K562 (cell line): ENCODE measurements at regions not wholly inside any gene's neighbourhood (a gene's known extent, or its start where the extent isn't known, plus 50 kb on each side); places are given as distances from the start of the nearest gene placed in this dataset.

Experiments
- ATAC-seq: fragments of 200-7000 bp; cut with Tn5 transposase; 3 replicates; pipeline ENCODE4 v1.9.1; 2020; ENCODE audit warnings: moderate library complexity
- BruUV-seq: library from RNA; stranded (reverse); fragments of 400-500 nt; replicated peaks from 2 replicates; lab custom pipeline; 2021; lab: Mats Ljungman, UMichigan
- CTCF ChIA-PET: fragments of 300-600 bp; formaldehyde crosslinking; extraction: SDS; loops from one replicate; lab custom pipeline; 2021; ENCODE audit warnings: low intra/inter-chr PET ratio; lab: Yijun Ruan, JAX
- POLR2A ChIA-PET: fragments of 300-600, 350-650 bp; sonication (Branson Sonifier 250); formaldehyde crosslinking; extraction: SDS; loops from one replicate; lab custom pipeline; 2021; ENCODE audit warnings: antibody characterized with exemption, inconsistent platforms; lab: Yijun Ruan, JAX
- DNase-seq, 4 experiments: peaks; one replicate each; pipeline versions ENCODE4 v3.0.0 to v3.0.0-alpha.2; 2011 to 2018; ENCODE audit warnings: low spot score in 3 of 4, mixed read lengths in 3 of 4; ENCODE audit errors: extremely low read depth in 1 of 4
- FAIRE-seq: peaks from 2 replicates; lab custom pipeline; 2011; peaks lifted over from hg19 to GRCh38; lab: Jason Lieb, UNC
- H2AFZ ChIP-seq: 2 replicates; pipeline ENCODE4 v1.6.0; 2011; ENCODE audit warnings: low read depth, low read length, control low read depth, inconsistent platforms
- H3K27ac ChIP-seq: fragments of 200-600 bp; 3 replicates; pipeline ENCODE4 v1.8.0; 2011; ENCODE audit warnings: low read depth, mild to moderate bottlenecking, control low read depth, inconsistent platforms, low read length, moderate library complexity, mixed read lengths; ENCODE audit errors: extremely low read depth
- H3K27me3 ChIP-seq, 2 experiments: fragments of 300-600 bp in 1 of 2; 2 replicates in 1 of 2; 3 replicates in 1 of 2; pipeline versions ENCODE4 v1.6.0 to v1.8.0; 2011; ENCODE audit warnings: inconsistent platforms in 2 of 2, low read length in 2 of 2, mild to moderate bottlenecking in 1 of 2, mixed read lengths in 1 of 2, moderate library complexity in 1 of 2; ENCODE audit not compliant: control insufficient read depth in 2 of 2, insufficient read depth in 2 of 2
- H3K36me3 ChIP-seq: fragments of 300-600 bp; 3 replicates; pipeline ENCODE4 v1.8.0; 2011; ENCODE audit warnings: mild to moderate bottlenecking, low read length, inconsistent platforms; ENCODE audit not compliant: control insufficient read depth, insufficient read depth
- H3K4me1 ChIP-seq, 2 experiments: fragments of 200-600 bp in 1 of 2; replicated peaks in 1 of 2; 2 replicates in 1 of 2; 3 replicates in 1 of 2; pipeline versions ENCODE4 v1.5.1 to v1.8.0; 2011; ENCODE audit warnings: inconsistent platforms in 2 of 2, low read length in 2 of 2, mild to moderate bottlenecking in 1 of 2, mixed read lengths in 1 of 2, moderate library complexity in 1 of 2; ENCODE audit not compliant: control insufficient read depth in 2 of 2, insufficient read depth in 2 of 2
- H3K4me2 ChIP-seq: 2 replicates; pipeline ENCODE4 v1.6.1; 2011; ENCODE audit warnings: low read length, control low read depth, inconsistent platforms, mixed read lengths; ENCODE audit not compliant: insufficient read depth
- H3K4me3 ChIP-seq: fragments of 200-600 bp; sonication (generic), shearing (Covaris generic); 2 replicates; pipeline ENCODE4 v1.5.1; 2016; ENCODE audit warnings: control low read depth, inconsistent platforms
- H3K79me2 ChIP-seq: fragments of 200-600 bp; 3 replicates; pipeline ENCODE4 v1.8.0; 2011; ENCODE audit warnings: low read length, inconsistent platforms; ENCODE audit not compliant: control insufficient read depth, insufficient read depth
- H3K9ac ChIP-seq, 2 experiments: 2 replicates each; pipeline versions ENCODE4 v1.6.0 to v1.6.1; 2011; ENCODE audit warnings: low read depth in 2 of 2, low read length in 2 of 2, control low read depth in 1 of 2, inconsistent platforms in 1 of 2, mild to moderate bottlenecking in 1 of 2, mixed read lengths in 1 of 2; ENCODE audit not compliant: insufficient read depth in 1 of 2
- H3K9me1 ChIP-seq: one replicate; pipeline ENCODE4 v1.6.0; 2011; ENCODE audit warnings: inconsistent platforms, mild to moderate bottlenecking, low read length, moderate library complexity; ENCODE audit not compliant: control insufficient read depth, insufficient read depth
- H3K9me3 ChIP-seq: replicated peaks from 2 replicates; pipeline ENCODE4 v1.5.1; 2011; ENCODE audit warnings: low read depth, low read length, inconsistent platforms; ENCODE audit not compliant: control insufficient read depth, insufficient read depth
- H4K20me1 ChIP-seq: replicated peaks from 2 replicates; pipeline ENCODE4 v1.6.1; 2011; ENCODE audit warnings: low read length, inconsistent platforms, mixed read lengths; ENCODE audit not compliant: control insufficient read depth, insufficient read depth
- CGGBP1 ChIP-seq: fragments of 250-450 bp; sonication (Bioruptor Pico); IDR thresholded peaks from 2 replicates; pipeline ENCODE4 v1.9.0; 2021; ENCODE audit warnings: mild to moderate bottlenecking
- DIDO1 ChIP-seq: fragments of 450-650 bp; IDR thresholded peaks from 2 replicates; pipeline ENCODE4 v1.6.1; 2016; ENCODE audit warnings: low read depth, missing biosample characterization, missing genetic modification characterization
- DNMT1 ChIP-seq: fragments of 450-650 bp; IDR thresholded peaks from 2 replicates; pipeline ENCODE4 v1.6.1; 2016; ENCODE audit warnings: antibody characterized with exemption, mild to moderate bottlenecking
- IRF2 ChIP-seq: sonication (generic); formaldehyde crosslinking; IDR thresholded peaks from 2 replicates; pipeline ENCODE4 v1.8.1; 2022; ENCODE audit warnings: mild to moderate bottlenecking, missing genetic modification reagents
- JUND ChIP-seq, 2 experiments: IDR thresholded peaks; 2 replicates in 1 of 2; 3 replicates in 1 of 2; pipeline ENCODE4 v1.6.1; 2011; ENCODE audit warnings: borderline replicate concordance in 2 of 2, low read depth in 2 of 2, low read length in 2 of 2, improper control_type of control experiment in 1 of 2, missing biosample characterization in 1 of 2, missing genetic modification characterization in 1 of 2, missing genetic modification reagents in 1 of 2
- L3MBTL2 ChIP-seq: fragments of 450-650 bp; IDR thresholded peaks from 2 replicates; pipeline ENCODE4 v1.6.1; 2016; ENCODE audit warnings: mild to moderate bottlenecking, moderate library complexity
- MYBL2 ChIP-seq, 2 experiments: fragments of 450-650 bp in 1 of 2; sonication (generic) in 1 of 2; formaldehyde crosslinking in 1 of 2; IDR thresholded peaks; 2 replicates each; pipeline versions ENCODE4 v1.6.1 to v1.8.1; 2017 to 2022; ENCODE audit warnings: borderline replicate concordance in 1 of 2, inconsistent platforms in 1 of 2, low read depth in 1 of 2, mild to moderate bottlenecking in 1 of 2, missing genetic modification reagents in 1 of 2, moderate library complexity in 1 of 2
- NFRKB ChIP-seq: fragments of 450-650 bp; IDR thresholded peaks from 2 replicates; pipeline ENCODE4 v1.6.1; 2016; ENCODE audit warnings: low read depth
- NFXL1 ChIP-seq: fragments of 450-650 bp; formaldehyde crosslinking; IDR thresholded peaks from 2 replicates; pipeline ENCODE4 v1.4.0; 2021; ENCODE audit warnings: mild to moderate bottlenecking
- POLR2AphosphoS2 ChIP-seq: IDR thresholded peaks from 2 replicates; pipeline ENCODE4 v1.6.1; 2012; ENCODE audit warnings: low read length, improper control_type of control experiment
- POLR2B ChIP-seq: fragments of 450-650 bp; IDR thresholded peaks from 2 replicates; pipeline ENCODE4 v1.6.1; 2018; ENCODE audit warnings: low read depth; ENCODE audit not compliant: partially characterized antibody
- PTBP1 ChIP-seq: fragments of 200-400 bp; formaldehyde crosslinking; IDR thresholded peaks from 2 replicates; pipeline ENCODE4 v1.6.1; 2017; ENCODE audit warnings: low read depth, low read length
- RCOR1 ChIP-seq, 2 experiments: IDR thresholded peaks; 2 replicates each; pipeline ENCODE4 v1.6.1; 2012; ENCODE audit warnings: low read depth in 2 of 2, low read length in 2 of 2, borderline replicate concordance in 1 of 2, improper control_type of control experiment in 1 of 2
- TAF15 ChIP-seq: fragments of 200-400 bp; formaldehyde crosslinking; IDR thresholded peaks from 2 replicates; pipeline ENCODE4 v1.6.1; 2017; ENCODE audit warnings: mild to moderate bottlenecking, low read depth, low read length, moderate library complexity
- WGBS: fragments of 100-300 bp; shearing (Covaris generic); methylation state at CpG from one replicate; pipeline ENCODE4 v1.1.6; 2016; ENCODE audit warnings: low coverage, mixed read lengths; ENCODE audit not compliant: insufficient coverage; ENCODE audit errors: missing lambda C conversion rate; 5-methylcytosine and 5-hydroxymethylcytosine counted together
- in situ Hi-C: fragments of 300-500 bp; cut with MboI; formaldehyde crosslinking; loops from 4 replicates; pipeline ENCODE4 v1.15.0; 2018; ENCODE audit warnings: inconsistent platforms, mixed read lengths
- intact Hi-C: fragments of 100-400 bp; cut with micrococcal nuclease; formaldehyde crosslinking; loops from 2 replicates; pipeline ENCODE4 v1.14.2; 2022
- TF ChIP-seq, protein P1 (sequence below): fragments of 450-650 bp; IDR thresholded peaks from 2 replicates; pipeline ENCODE4 v1.6.1; 2016
- TF ChIP-seq, protein P2 (sequence below): sonication (generic); formaldehyde crosslinking; IDR thresholded peaks from 2 replicates; pipeline ENCODE4 v1.5.0; 2020; ENCODE audit warnings: missing genetic modification reagents
- TF ChIP-seq, protein P3 (sequence below): sonication (generic); formaldehyde crosslinking; IDR thresholded peaks from 2 replicates; pipeline ENCODE4 v1.8.1; 2023; ENCODE audit warnings: mild to moderate bottlenecking, missing genetic modification reagents

GRCh38 chr13:28607187-28607955 lies 51.6 kb upstream of the POMP start:
- no peaks in the 10 kb centered on the region for H3K79me2 ChIP-seq
- no peak overlapping the region for H3K27ac ChIP-seq
- H3K36me3 ChIP-seq: no peaks in the 10 kb centered on the region
- in situ Hi-C loops: no loop called here
- H3K27me3 ChIP-seq: no peaks in the 10 kb centered on the region
- H3K9me1 ChIP-seq: no peaks in the 10 kb centered on the region
- CTCF ChIA-PET: no interaction called here
- BruUV-seq: no TSS peak
- intact Hi-C loops: no loop called here
- no peak overlapping the region for H3K4me3 ChIP-seq
- POLR2A ChIA-PET: no interaction called here
- WGBS: 33% methylated on average over 6 of the region's 8 CpGs
- no peaks in the 10 kb centered on the region for H3K9me3 ChIP-seq
- no peak overlapping the region for H3K4me2 ChIP-seq
- FAIRE-seq (no peak), DNase-seq (no peak), ATAC-seq (no peak)
- H3K9ac ChIP-seq: no peak overlapping the region
- H2AFZ ChIP-seq: no peak overlapping the region
- H4K20me1 ChIP-seq: no peaks in the 10 kb centered on the region
- H3K4me1 ChIP-seq: peaks cover 0 to 22% of the 10 kb centered on the region in 2 experiments; a peak in 2 of 5 replicates
- TF ChIP-seq MYBL2 (IDR thresholded peaks at IDR 0.05; ENCODE audit: low read depth) (no peak), MYBL2 (CRISPR knock-in tag; IDR thresholded peaks at IDR 0.05; ENCODE audit: borderline replicate concordance) (no peak), IRF2 (CRISPR knock-in tag) (no peak), JUND (IDR thresholded peaks at IDR 0.05; ENCODE audit: borderline replicate concordance, low read depth, low read length) (no peak), JUND (tag; IDR thresholded peaks at IDR 0.05; ENCODE audit: borderline replicate concordance, low read depth, low read length) (no peak), NFXL1 (CRISPR knock-in tag) (no peak), PTBP1 (no peak), L3MBTL2 (no peak), DIDO1 (tag) (no peak), POLR2B (no peak), DNMT1 (no peak), RCOR1 (IDR thresholded peaks at IDR 0.05; ENCODE audit: borderline replicate concordance in 1 of 2, low read depth in 2 of 2, low read length in 2 of 2) (no peak), POLR2AphosphoS2 (no peak), NFRKB (no peak), CGGBP1 (CRISPR knock-in tag) (no peak), TAF15 (no peak)
- TF ChIP-seq, protein P1, sequence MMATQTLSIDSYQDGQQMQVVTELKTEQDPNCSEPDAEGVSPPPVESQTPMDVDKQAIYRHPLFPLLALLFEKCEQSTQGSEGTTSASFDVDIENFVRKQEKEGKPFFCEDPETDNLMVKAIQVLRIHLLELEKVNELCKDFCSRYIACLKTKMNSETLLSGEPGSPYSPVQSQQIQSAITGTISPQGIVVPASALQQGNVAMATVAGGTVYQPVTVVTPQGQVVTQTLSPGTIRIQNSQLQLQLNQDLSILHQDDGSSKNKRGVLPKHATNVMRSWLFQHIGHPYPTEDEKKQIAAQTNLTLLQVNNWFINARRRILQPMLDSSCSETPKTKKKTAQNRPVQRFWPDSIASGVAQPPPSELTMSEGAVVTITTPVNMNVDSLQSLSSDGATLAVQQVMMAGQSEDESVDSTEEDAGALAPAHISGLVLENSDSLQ: no peak
- TF ChIP-seq, protein P2, sequence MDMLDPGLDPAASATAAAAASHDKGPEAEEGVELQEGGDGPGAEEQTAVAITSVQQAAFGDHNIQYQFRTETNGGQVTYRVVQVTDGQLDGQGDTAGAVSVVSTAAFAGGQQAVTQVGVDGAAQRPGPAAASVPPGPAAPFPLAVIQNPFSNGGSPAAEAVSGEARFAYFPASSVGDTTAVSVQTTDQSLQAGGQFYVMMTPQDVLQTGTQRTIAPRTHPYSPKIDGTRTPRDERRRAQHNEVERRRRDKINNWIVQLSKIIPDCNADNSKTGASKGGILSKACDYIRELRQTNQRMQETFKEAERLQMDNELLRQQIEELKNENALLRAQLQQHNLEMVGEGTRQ (CRISPR knock-in tag): no peak
- TF ChIP-seq, protein P3, sequence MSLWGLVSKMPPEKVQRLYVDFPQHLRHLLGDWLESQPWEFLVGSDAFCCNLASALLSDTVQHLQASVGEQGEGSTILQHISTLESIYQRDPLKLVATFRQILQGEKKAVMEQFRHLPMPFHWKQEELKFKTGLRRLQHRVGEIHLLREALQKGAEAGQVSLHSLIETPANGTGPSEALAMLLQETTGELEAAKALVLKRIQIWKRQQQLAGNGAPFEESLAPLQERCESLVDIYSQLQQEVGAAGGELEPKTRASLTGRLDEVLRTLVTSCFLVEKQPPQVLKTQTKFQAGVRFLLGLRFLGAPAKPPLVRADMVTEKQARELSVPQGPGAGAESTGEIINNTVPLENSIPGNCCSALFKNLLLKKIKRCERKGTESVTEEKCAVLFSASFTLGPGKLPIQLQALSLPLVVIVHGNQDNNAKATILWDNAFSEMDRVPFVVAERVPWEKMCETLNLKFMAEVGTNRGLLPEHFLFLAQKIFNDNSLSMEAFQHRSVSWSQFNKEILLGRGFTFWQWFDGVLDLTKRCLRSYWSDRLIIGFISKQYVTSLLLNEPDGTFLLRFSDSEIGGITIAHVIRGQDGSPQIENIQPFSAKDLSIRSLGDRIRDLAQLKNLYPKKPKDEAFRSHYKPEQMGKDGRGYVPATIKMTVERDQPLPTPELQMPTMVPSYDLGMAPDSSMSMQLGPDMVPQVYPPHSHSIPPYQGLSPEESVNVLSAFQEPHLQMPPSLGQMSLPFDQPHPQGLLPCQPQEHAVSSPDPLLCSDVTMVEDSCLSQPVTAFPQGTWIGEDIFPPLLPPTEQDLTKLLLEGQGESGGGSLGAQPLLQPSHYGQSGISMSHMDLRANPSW: no peak
